Activated B cell treated with CpG ODN at 0.5 μM for 24 hours (primary cell): ENCODE measurements at regions not wholly inside any gene's neighbourhood (a gene's known extent, or its start where the extent isn't known, plus 50 kb on each side); places are given as distances from the start of the nearest gene placed in this dataset.

ENCODE experiments used
- ATAC-seq: fragments of 200-7000 bp; cut with Tn5 transposase; one replicate; pipeline ENCODE4 v1.10.0; 2021; ENCODE audit warnings: low read depth, mild to moderate bottlenecking, moderate library complexity
- CTCF ChIA-PET: fragments of 350-600 bp; sonication (Branson Sonifier 250); formaldehyde crosslinking; loops from one replicate; lab custom pipeline; 2021; ENCODE audit warnings: antibody characterized with exemption; lab: Charles Lee
- POLR2A ChIA-PET: fragments of 350-600 bp; sonication (Branson Sonifier 250); formaldehyde crosslinking; loops from one replicate; lab custom pipeline; 2021; ENCODE audit warnings: antibody characterized with exemption; lab: Charles Lee
- DNase-seq: peaks from one replicate; pipeline ENCODE4 v3.0.0; 2022
- H3K27ac Mint-ChIP-seq: one replicate; pipeline ENCODE4 v1.8.0; 2020; ENCODE audit warnings: mixed read lengths
- H3K27me3 Mint-ChIP-seq: one replicate; pipeline ENCODE4 v1.8.0; 2021; ENCODE audit warnings: mixed read lengths
- H3K36me3 Mint-ChIP-seq: one replicate; pipeline ENCODE4 v1.8.0; 2021; ENCODE audit warnings: low read depth, mixed read lengths
- H3K4me1 Mint-ChIP-seq: one replicate; pipeline ENCODE4 v1.8.0; 2021; ENCODE audit warnings: mixed read lengths
- H3K4me3 Mint-ChIP-seq: one replicate; pipeline ENCODE4 v1.8.0; 2020; ENCODE audit warnings: mild to moderate bottlenecking, mixed read lengths
- H3K9me3 Mint-ChIP-seq: one replicate; pipeline ENCODE4 v1.8.0; 2020; ENCODE audit warnings: mixed read lengths
- intact Hi-C: fragments of 100-400 bp; cut with micrococcal nuclease; formaldehyde crosslinking; loops from one replicate; pipeline ENCODE4 v1.15.1; 2024
- TF ChIP-seq, protein P1 (sequence below): fragments of 200-600 bp; IDR thresholded peaks from one replicate; pipeline ENCODE4 v1.8.0; 2022; ENCODE audit warnings: antibody characterized with exemption, mild to moderate bottlenecking

DNA sequence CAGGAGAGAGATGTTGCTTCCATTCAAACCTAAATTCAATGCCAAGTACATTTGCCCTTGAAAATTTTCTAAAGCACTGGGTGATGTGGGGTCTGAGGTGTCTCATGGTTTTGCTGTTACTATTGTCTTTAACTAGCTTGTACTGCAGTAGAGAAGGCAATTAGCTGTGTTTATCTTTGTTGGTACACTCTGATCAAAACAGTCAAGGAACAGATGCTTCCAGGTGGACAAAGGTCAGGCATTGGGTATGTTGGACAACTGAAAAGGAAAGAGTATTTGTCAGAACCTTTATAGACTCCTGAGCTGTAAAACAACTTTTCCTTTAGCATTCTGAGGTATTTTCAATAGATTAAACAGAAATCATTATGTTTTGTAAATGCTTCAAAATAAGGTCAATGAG, 2228.7 kb upstream of the WWC1 start:
- ATAC-seq (no peak), DNase-seq (no peak)
- H3K36me3 Mint-ChIP-seq: no peaks in the 10 kb centered on the region
- TF ChIP-seq, protein P1, sequence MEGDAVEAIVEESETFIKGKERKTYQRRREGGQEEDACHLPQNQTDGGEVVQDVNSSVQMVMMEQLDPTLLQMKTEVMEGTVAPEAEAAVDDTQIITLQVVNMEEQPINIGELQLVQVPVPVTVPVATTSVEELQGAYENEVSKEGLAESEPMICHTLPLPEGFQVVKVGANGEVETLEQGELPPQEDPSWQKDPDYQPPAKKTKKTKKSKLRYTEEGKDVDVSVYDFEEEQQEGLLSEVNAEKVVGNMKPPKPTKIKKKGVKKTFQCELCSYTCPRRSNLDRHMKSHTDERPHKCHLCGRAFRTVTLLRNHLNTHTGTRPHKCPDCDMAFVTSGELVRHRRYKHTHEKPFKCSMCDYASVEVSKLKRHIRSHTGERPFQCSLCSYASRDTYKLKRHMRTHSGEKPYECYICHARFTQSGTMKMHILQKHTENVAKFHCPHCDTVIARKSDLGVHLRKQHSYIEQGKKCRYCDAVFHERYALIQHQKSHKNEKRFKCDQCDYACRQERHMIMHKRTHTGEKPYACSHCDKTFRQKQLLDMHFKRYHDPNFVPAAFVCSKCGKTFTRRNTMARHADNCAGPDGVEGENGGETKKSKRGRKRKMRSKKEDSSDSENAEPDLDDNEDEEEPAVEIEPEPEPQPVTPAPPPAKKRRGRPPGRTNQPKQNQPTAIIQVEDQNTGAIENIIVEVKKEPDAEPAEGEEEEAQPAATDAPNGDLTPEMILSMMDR: no peak
- no peaks in the 10 kb centered on the region for H3K9me3 Mint-ChIP-seq
- no peaks in the 10 kb centered on the region for H3K4me1 Mint-ChIP-seq
- no peaks in the 10 kb centered on the region for H3K27me3 Mint-ChIP-seq
- H3K4me3 Mint-ChIP-seq: no peak overlapping the region
- ChIA-PET CTCF (no interaction called here), POLR2A (no interaction called here)
- H3K27ac Mint-ChIP-seq: no peak overlapping the region
- intact Hi-C loops: no loop called here

GRCh38 chr5:166063261-166063660, 2228.2 kb upstream of the WWC1 start:
- Mint-ChIP-seq H3K4me1 (no peaks in the 10 kb centered on the region), H3K27ac (no peak overlapping the region), H3K36me3 (no peaks in the 10 kb centered on the region), H3K4me3 (no peak overlapping the region), H3K27me3 (no peaks in the 10 kb centered on the region), H3K9me3 (no peaks in the 10 kb centered on the region)
- TF ChIP-seq, protein P1: no peak
- DNase-seq: no peak
- intact Hi-C loops: no loop called here
- ATAC-seq: no peak
- POLR2A ChIA-PET: no interaction called here
- CTCF ChIA-PET: no interaction called here

GRCh38 chr5:166068547-166069335, 2222.7 kb upstream of the WWC1 start:
- no peak for ATAC-seq
- H3K4me1 Mint-ChIP-seq: no peaks in the 10 kb centered on the region
- peaks cover 7% of the 10 kb centered on the region for H3K9me3 Mint-ChIP-seq
- DNase-seq: no peak
- H3K27me3 Mint-ChIP-seq: no peaks in the 10 kb centered on the region
- H3K27ac Mint-ChIP-seq: no peak overlapping the region
- TF ChIP-seq, protein P1: no peak
- no peak overlapping the region for H3K4me3 Mint-ChIP-seq
- CTCF ChIA-PET: no interaction called here
- no peaks in the 10 kb centered on the region for H3K36me3 Mint-ChIP-seq
- intact Hi-C loops: no loop called here
- POLR2A ChIA-PET: no interaction called here

- Mint-ChIP-seq H3K9me3 (peaks cover 7% of the 10 kb centered on the region), H3K27me3 (no peaks in the 10 kb centered on the region), H3K27ac (no peak overlapping the region), H3K36me3 (no peaks in the 10 kb centered on the region), H3K4me3 (no peak overlapping the region), H3K4me1 (no peaks in the 10 kb centered on the region)
- intact Hi-C loops: no loop called here
- TF ChIP-seq, protein P1: no peak
- no peak for ATAC-seq
- DNase-seq: no peak
- POLR2A ChIA-PET: no interaction called here
- CTCF ChIA-PET: no interaction called here
Observed at GRCh38 chr5:166073901-166074581, 2217.4 kb upstream of the WWC1 start.

- Mint-ChIP-seq H3K27ac (no peak overlapping the region), H3K36me3 (no peaks in the 10 kb centered on the region), H3K4me3 (no peak overlapping the region), H3K9me3 (peaks cover 7% of the 10 kb centered on the region), H3K4me1 (no peaks in the 10 kb centered on the region), H3K27me3 (no peaks in the 10 kb centered on the region)
- TF ChIP-seq, protein P1: no peak
- DNase-seq (no peak), ATAC-seq (no peak)
- ChIA-PET POLR2A (no interaction called here), CTCF (no interaction called here)
- intact Hi-C loops: no loop called here
Observed at GRCh38 chr5:166074582-166075481, 2216.6 kb upstream of the WWC1 start.
